Neural cell (in vitro differentiated cells): ENCODE measurements at regions not wholly inside any gene's neighbourhood (a gene's known extent, or its start where the extent isn't known, plus 50 kb on each side); places are given as distances from the start of the nearest gene placed in this dataset.

Experiments used
- EP300 ChIP-seq: fragments of 450-650 bp; conservative IDR thresholded peaks from 2 replicates; pipeline ENCODE4 v1.6.1; 2014; ENCODE audit warnings: antibody characterized with exemption, mild to moderate bottlenecking, moderate library complexity; ENCODE audit not compliant: poor library complexity, severe bottlenecking
- EZH2 ChIP-seq: fragments of 200-600, 300-800 bp; shearing (Covaris generic), sonication (generic); IDR thresholded peaks from 2 replicates; pipeline ENCODE4 v1.6.1; 2014; ENCODE audit warnings: antibody characterized with exemption, low read length, borderline replicate concordance, mild to moderate bottlenecking; ENCODE audit not compliant: insufficient read depth, poor library complexity, severe bottlenecking
- POLR2AphosphoS5 ChIP-seq: IDR thresholded peaks from 2 replicates; pipeline ENCODE4 v1.6.1; 2012
- RAD21 ChIP-seq: fragments of 450-650 bp; conservative IDR thresholded peaks from 2 replicates; pipeline ENCODE4 v1.6.1; 2014; ENCODE audit warnings: antibody characterized with exemption, mild to moderate bottlenecking, moderate library complexity
- TAF1 ChIP-seq: IDR thresholded peaks from 2 replicates; pipeline ENCODE4 v1.6.1; 2012; ENCODE audit warnings: low read depth
- TF ChIP-seq, protein P1 (sequence below): fragments of 450-650 bp; IDR thresholded peaks from 2 replicates; pipeline ENCODE4 v1.5.1; 2014; ENCODE audit warnings: antibody characterized with exemption, mild to moderate bottlenecking, moderate library complexity; ENCODE audit not compliant: poor library complexity, severe bottlenecking

DNA sequence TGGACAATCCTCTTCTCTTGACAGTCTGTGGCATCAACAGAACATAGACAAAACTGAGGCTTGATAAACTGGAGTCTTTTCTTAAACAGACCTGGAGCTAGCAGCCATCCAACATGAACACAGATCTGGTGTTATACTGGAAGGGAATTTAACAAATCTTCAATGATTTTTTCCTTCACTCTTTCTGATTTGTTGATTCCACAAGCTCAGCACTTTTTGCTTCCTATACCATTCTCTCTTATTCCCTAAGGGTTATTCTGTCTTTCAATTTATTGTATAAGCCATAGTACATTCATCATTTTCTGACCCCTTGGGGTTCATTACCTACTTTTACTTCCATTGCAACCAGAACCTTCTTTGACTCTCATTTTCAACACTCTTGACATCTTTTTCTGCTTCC is 1255.6 kb downstream of the NLGN4Y start:
- TF ChIP-seq, protein P1, sequence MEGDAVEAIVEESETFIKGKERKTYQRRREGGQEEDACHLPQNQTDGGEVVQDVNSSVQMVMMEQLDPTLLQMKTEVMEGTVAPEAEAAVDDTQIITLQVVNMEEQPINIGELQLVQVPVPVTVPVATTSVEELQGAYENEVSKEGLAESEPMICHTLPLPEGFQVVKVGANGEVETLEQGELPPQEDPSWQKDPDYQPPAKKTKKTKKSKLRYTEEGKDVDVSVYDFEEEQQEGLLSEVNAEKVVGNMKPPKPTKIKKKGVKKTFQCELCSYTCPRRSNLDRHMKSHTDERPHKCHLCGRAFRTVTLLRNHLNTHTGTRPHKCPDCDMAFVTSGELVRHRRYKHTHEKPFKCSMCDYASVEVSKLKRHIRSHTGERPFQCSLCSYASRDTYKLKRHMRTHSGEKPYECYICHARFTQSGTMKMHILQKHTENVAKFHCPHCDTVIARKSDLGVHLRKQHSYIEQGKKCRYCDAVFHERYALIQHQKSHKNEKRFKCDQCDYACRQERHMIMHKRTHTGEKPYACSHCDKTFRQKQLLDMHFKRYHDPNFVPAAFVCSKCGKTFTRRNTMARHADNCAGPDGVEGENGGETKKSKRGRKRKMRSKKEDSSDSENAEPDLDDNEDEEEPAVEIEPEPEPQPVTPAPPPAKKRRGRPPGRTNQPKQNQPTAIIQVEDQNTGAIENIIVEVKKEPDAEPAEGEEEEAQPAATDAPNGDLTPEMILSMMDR = no peak
- TF ChIP-seq EP300 (no peak), EZH2 (no peak), RAD21 (no peak), TAF1 (no peak), POLR2AphosphoS5 (no peak)
